Suppressor macrophage (primary cell): ENCODE measurements at regions not wholly inside any gene's neighbourhood (a gene's known extent, or its start where the extent isn't known, plus 50 kb on each side); places are given as distances from the start of the nearest gene placed in this dataset.

Source experiments
- DNase-seq, 4 experiments: peaks; one replicate each; pipeline ENCODE4 v3.0.0-alpha.2; 2020 to 2022

GRCh38 chr5:90185897-90186468 lies 223.6 kb downstream of the CETN3 start:
- DNase-seq: no peak

GRCh38 chr5:90184764-90185163 lies 224.8 kb downstream of the CETN3 start:
- no peak for DNase-seq

GRCh38 chr5:90182726-90183125 lies 226.8 kb downstream of the CETN3 start:
- no peak for DNase-seq

GRCh38 chr5:90174236-90174635 lies 235.3 kb downstream of the CETN3 start:
- DNase-seq: no peak

GRCh38 chr5:90173299-90174030 lies 236.1 kb downstream of the CETN3 start:
- no peak for DNase-seq

GRCh38 chr5:90171466-90171865 lies 238.1 kb downstream of the CETN3 start:
- peak; percentile 23 to 60 (median 40) for DNase-seq

- DNase-seq: peak; percentile 29 to 70 (median 51)
Measured at GRCh38 chr5:90170261-90170660, 239.3 kb downstream of the CETN3 start.

- DNase-seq: no peak
Measured at GRCh38 chr5:90169078-90169477, 240.5 kb downstream of the CETN3 start.

- DNase-seq: no peak
Measured at GRCh38 chr5:90168399-90168798, 241.2 kb downstream of the CETN3 start.

- DNase-seq: no peak
Measured at GRCh38 chr5:90166816-90167215, 242.7 kb downstream of the CETN3 start.

GRCh38 chr5:90162324-90162723 lies 247.2 kb downstream of the CETN3 start:
- DNase-seq: no peak

GRCh38 chr5:90161414-90161813 lies 248.1 kb downstream of the CETN3 start:
- DNase-seq: peak; percentile 69 to 79 (median 76)

GRCh38 chr5:90158131-90158530 lies 251.4 kb downstream of the CETN3 start:
- DNase-seq: no peak

GRCh38 chr5:90153031-90153430 lies 256.5 kb downstream of the CETN3 start:
- no peak for DNase-seq

GRCh38 chr5:90144625-90145327 lies 264.8 kb downstream of the CETN3 start:
- no peak for DNase-seq

GRCh38 chr5:90142541-90142940 lies 267.0 kb downstream of the CETN3 start:
- DNase-seq: no peak

GRCh38 chr5:90141984-90142383 lies 267.6 kb downstream of the CETN3 start:
- no peak for DNase-seq

GRCh38 chr5:90136952-90137528 lies 272.5 kb downstream of the CETN3 start:
- DNase-seq: no peak

GRCh38 chr5:90135779-90136378 lies 273.7 kb downstream of the CETN3 start:
- no peak for DNase-seq

- peak; percentile 83 to 92 (median 88) for DNase-seq
Measured at GRCh38 chr5:90134892-90135291, 274.7 kb downstream of the CETN3 start.

GRCh38 chr5:90134381-90134780 lies 275.2 kb downstream of the CETN3 start:
- DNase-seq: no peak

- no peak for DNase-seq
Measured at GRCh38 chr5:90133941-90134340, 275.6 kb downstream of the CETN3 start.
